B cell (primary cell): ENCODE measurements at regions not wholly inside any gene's neighbourhood (a gene's known extent, or its start where the extent isn't known, plus 50 kb on each side); places are given as distances from the start of the nearest gene placed in this dataset.

Source experiments
- ATAC-seq: fragments of 200-7000 bp; cut with Tn5 transposase; one replicate; pipeline ENCODE4 v1.10.0; 2021; ENCODE audit warnings: low read depth, mild to moderate bottlenecking, moderate number of reproducible peaks, moderate library complexity
- CTCF ChIA-PET: fragments of 350-600 bp; sonication (Branson Sonifier 250); formaldehyde crosslinking; loops from one replicate; lab custom pipeline; 2021; ENCODE audit warnings: antibody characterized with exemption, inconsistent platforms; lab: Charles Lee
- POLR2A ChIA-PET: fragments of 350-600 bp; sonication (Branson Sonifier 250); formaldehyde crosslinking; loops from one replicate; lab custom pipeline; 2021; ENCODE audit warnings: antibody characterized with exemption; lab: Charles Lee
- DNase-seq: peaks from one replicate; pipeline ENCODE4 v3.0.0; 2013
- H2AFZ ChIP-seq: 2 replicates; pipeline ENCODE4 v1.6.1; 2012; ENCODE audit warnings: mild to moderate bottlenecking, low read depth, low read length; ENCODE audit not compliant: insufficient read depth, poor library complexity, severe bottlenecking
- H3K27ac ChIP-seq, 2 donors: 1 replicate in 1 of 2; 2 replicates in 1 of 2; pipeline ENCODE4 v1.5.1; 2012 to 2013; ENCODE audit warnings: low read length in 2 of 2, mild to moderate bottlenecking in 2 of 2, moderate library complexity in 1 of 2
- H3K27me3 ChIP-seq, 4 experiments: fragments of 200-600 bp in 1 of 4; sonication (generic) in 1 of 4; replicated peaks in 1 of 4; 1 replicate in 2 of 4; 2 replicates in 2 of 4; pipeline versions ENCODE4 v1.6.1 to v1.7.0; 2013 to 2016; ENCODE audit warnings: low read length in 3 of 4, mild to moderate bottlenecking in 2 of 4, mixed read lengths in 1 of 4, moderate library complexity in 1 of 4; ENCODE audit not compliant: insufficient read depth in 4 of 4, control insufficient read depth in 3 of 4; ENCODE audit errors: control extremely low read depth in 1 of 4
- H3K36me3 ChIP-seq, 2 experiments: replicated peaks in 1 of 2; 1 replicate in 1 of 2; 2 replicates in 1 of 2; pipeline versions ENCODE4 v1.6.1 to v1.7.1; 2013; ENCODE audit warnings: low read length in 1 of 2; ENCODE audit not compliant: insufficient read depth in 2 of 2, control insufficient read depth in 1 of 2; ENCODE audit errors: control extremely low read depth in 1 of 2, extremely low read depth in 1 of 2
- H3K4me1 ChIP-seq, 2 donors: fragments of 200-600 bp in 1 of 2; sonication (generic) in 1 of 2; 1 replicate in 1 of 2; 2 replicates in 1 of 2; pipeline versions ENCODE4 v1.5.1 to v1.6.1; 2013 to 2017; ENCODE audit warnings: low read length in 2 of 2; ENCODE audit not compliant: control insufficient read depth in 2 of 2, insufficient read depth in 2 of 2
- H3K4me2 ChIP-seq: replicated peaks from 2 replicates; pipeline ENCODE3; 2012; ENCODE audit warnings: mild to moderate bottlenecking, low read depth, low read length; ENCODE audit not compliant: poor library complexity, severe bottlenecking
- H3K4me3 ChIP-seq, 5 experiments: fragments of 200-600 bp in 1 of 5; sonication (generic) in 1 of 5; 1 replicate in 3 of 5; 2 replicates in 2 of 5; pipeline versions ENCODE4 v1.5.1 to v1.7.0; 2011 to 2016; ENCODE audit warnings: low read length in 4 of 5, mild to moderate bottlenecking in 4 of 5, low read depth in 2 of 5, control low read depth in 1 of 5, moderate library complexity in 1 of 5; ENCODE audit not compliant: insufficient read depth in 1 of 5; ENCODE audit errors: control extremely low read depth in 1 of 5, extremely low read depth in 1 of 5
- H3K79me2 ChIP-seq: fragments of 200-600 bp; sonication (generic); one replicate; pipeline ENCODE4 v1.6.0; 2016; ENCODE audit warnings: low read length; ENCODE audit not compliant: control insufficient read depth, insufficient read depth
- H3K9ac ChIP-seq: fragments of 200-600 bp; sonication (generic); 2 replicates; pipeline ENCODE4 v1.6.1; 2017; ENCODE audit warnings: mild to moderate bottlenecking, low read length, moderate library complexity
- H3K9me3 ChIP-seq, 3 donors: one replicate each; pipeline versions ENCODE4 v1.6.1 to v1.7.1; 2013; ENCODE audit warnings: low read length in 2 of 3; ENCODE audit not compliant: control insufficient read depth in 2 of 3, insufficient read depth in 1 of 3; ENCODE audit errors: control extremely low read depth in 1 of 3
- H4K20me1 ChIP-seq: 2 replicates; pipeline ENCODE4 v1.6.0; 2012; ENCODE audit warnings: mild to moderate bottlenecking, low read length; ENCODE audit not compliant: insufficient read depth, control insufficient read depth, poor library complexity, severe bottlenecking
- H3K27ac Mint-ChIP-seq: one replicate; pipeline ENCODE4 v1.8.0; 2021; ENCODE audit warnings: mixed read lengths
- H3K27me3 Mint-ChIP-seq: one replicate; pipeline ENCODE4 v1.8.0; 2021; ENCODE audit warnings: mixed read lengths
- H3K4me1 Mint-ChIP-seq: one replicate; pipeline ENCODE4 v1.8.0; 2021; ENCODE audit warnings: mixed read lengths
- H3K4me3 Mint-ChIP-seq: one replicate; pipeline ENCODE4 v1.8.0; 2021; ENCODE audit warnings: mixed read lengths
- H3K9me3 Mint-ChIP-seq: one replicate; pipeline ENCODE4 v1.8.0; 2022; ENCODE audit warnings: mixed read lengths; ENCODE audit not compliant: insufficient read depth
- CTCF ChIP-seq: fragments of 200-600 bp; IDR thresholded peaks from one replicate; pipeline ENCODE4 v1.8.0; 2022; ENCODE audit warnings: antibody characterized with exemption, mild to moderate bottlenecking
- EZH2 ChIP-seq: IDR thresholded peaks from 2 replicates; pipeline ENCODE4 v1.6.1; 2012; ENCODE audit warnings: borderline replicate concordance, low read depth, mild to moderate bottlenecking, moderate library complexity, low read length; ENCODE audit not compliant: insufficient read depth, poor library complexity, severe bottlenecking
- WGBS: methylation state at CpG from one replicate; pipeline ENCODE4 v1.1.5; 2013; ENCODE audit warnings: missing lambda C conversion rate; ENCODE audit not compliant: insufficient coverage; 5-methylcytosine and 5-hydroxymethylcytosine counted together
- intact Hi-C: fragments of 100-400 bp; cut with micrococcal nuclease; formaldehyde crosslinking; loops from one replicate; pipeline ENCODE4 v1.10.0; 2022

GRCh38 chr13:112179421-112179820 is 112.5 kb downstream of the SOX1 start:
- Histone ChIP-seq H3K27ac (no peak overlapping the region), H3K36me3 (no peaks in the 10 kb centered on the region), H3K4me1 (no peaks in the 10 kb centered on the region), H2AFZ (no peak overlapping the region), H3K4me2 (no peak overlapping the region), H3K27me3 (no peaks in the 10 kb centered on the region), H4K20me1 (no peaks in the 10 kb centered on the region), H3K9me3 (peaks cover 0 to 28% (median 0%) of the 10 kb centered on the region in 3 donors), H3K9ac (no peak overlapping the region), H3K79me2 (no peaks in the 10 kb centered on the region), H3K4me3 (no peak overlapping the region)
- ChIA-PET POLR2A (no interaction called here), CTCF (no interaction called here)
- intact Hi-C loops, result no loop called here
- H3K27ac Mint-ChIP-seq, result no peak overlapping the region
- ATAC-seq (no peak), DNase-seq (no peak)
- TF ChIP-seq CTCF (no peak), EZH2 (no peak)
- H3K4me3 Mint-ChIP-seq, result no peak overlapping the region
- no peaks in the 10 kb centered on the region for H3K27me3 Mint-ChIP-seq
- no peaks in the 10 kb centered on the region for H3K4me1 Mint-ChIP-seq
- WGBS, result 93% methylated on average over 4 of the region's 9 CpGs
- peaks cover 3% of the 10 kb centered on the region for H3K9me3 Mint-ChIP-seq

- no peak overlapping the region for H3K4me3 Mint-ChIP-seq
- no peaks in the 10 kb centered on the region for H3K36me3 ChIP-seq
- peaks cover 0 to 27% (median 0%) of the 10 kb centered on the region in 3 donors for H3K9me3 ChIP-seq
- H3K27me3 Mint-ChIP-seq, result no peaks in the 10 kb centered on the region
- H2AFZ ChIP-seq, result no peak overlapping the region
- 86% methylated on average over 10 of the region's 12 CpGs for WGBS
- no peaks in the 10 kb centered on the region for H3K79me2 ChIP-seq
- no peak for DNase-seq
- no peak for ATAC-seq
- ChIA-PET CTCF (no interaction called here), POLR2A (no interaction called here)
- H3K4me1 ChIP-seq, result no peaks in the 10 kb centered on the region
- H3K4me2 ChIP-seq, result no peak overlapping the region
- H4K20me1 ChIP-seq, result no peaks in the 10 kb centered on the region
- H3K4me1 Mint-ChIP-seq, result no peaks in the 10 kb centered on the region
- TF ChIP-seq EZH2 (no peak), CTCF (no peak)
- peaks cover 2% of the 10 kb centered on the region for H3K9me3 Mint-ChIP-seq
- intact Hi-C loops, result no loop called here
- no peak overlapping the region for H3K9ac ChIP-seq
- no peak overlapping the region for H3K27ac ChIP-seq
- H3K27ac Mint-ChIP-seq, result no peak overlapping the region
- no peaks in the 10 kb centered on the region for H3K27me3 ChIP-seq
- no peak overlapping the region for H3K4me3 ChIP-seq
Measured at GRCh38 chr13:112179995-112180394, 113.0 kb downstream of the SOX1 start.
